Mesenchymal stem cell (in vitro differentiated cells and primary cell): ENCODE measurements at regions not wholly inside any gene's neighbourhood (a gene's known extent, or its start where the extent isn't known, plus 50 kb on each side); places are given as distances from the start of the nearest gene placed in this dataset.

Experiments
- DNase-seq: peaks from one replicate; pipeline ENCODE4 v3.0.0-alpha.2; 2013
- H2AFZ ChIP-seq: one replicate; pipeline ENCODE4 v1.6.1; 2013; ENCODE audit warnings: low read depth, mild to moderate bottlenecking, control low read depth, inconsistent platforms, low read length, moderate library complexity
- H2AK5ac ChIP-seq: 2 replicates; pipeline ENCODE4 v1.6.1; 2013; ENCODE audit warnings: low read length, moderate library complexity, mild to moderate bottlenecking, inconsistent platforms; ENCODE audit not compliant: severe bottlenecking
- H2BK120ac ChIP-seq: one replicate; pipeline ENCODE4 v1.6.1; 2013; ENCODE audit warnings: low read depth, mild to moderate bottlenecking, inconsistent platforms, low read length, moderate library complexity
- H2BK12ac ChIP-seq, 2 experiments: one replicate each; pipeline ENCODE4 v1.6.1; 2013; ENCODE audit warnings: inconsistent platforms in 2 of 2, low read length in 2 of 2, mild to moderate bottlenecking in 2 of 2, moderate library complexity in 2 of 2, control low read depth in 1 of 2
- H2BK15ac ChIP-seq: one replicate; pipeline ENCODE4 v1.6.1; 2013; ENCODE audit warnings: mild to moderate bottlenecking, low read depth, inconsistent platforms; ENCODE audit not compliant: poor library complexity, severe bottlenecking
- H2BK5ac ChIP-seq: 2 replicates; pipeline ENCODE4 v1.6.1; 2013; ENCODE audit warnings: low read depth, mild to moderate bottlenecking, low read length, control low read depth, inconsistent platforms; ENCODE audit not compliant: poor library complexity, severe bottlenecking
- H3K14ac ChIP-seq, 2 experiments: one replicate each; pipeline ENCODE4 v1.6.1; 2013; ENCODE audit warnings: inconsistent platforms in 2 of 2, low read length in 2 of 2, control low read depth in 1 of 2, mild to moderate bottlenecking in 1 of 2, moderate library complexity in 1 of 2
- H3K18ac ChIP-seq, 2 experiments: one replicate each; pipeline ENCODE4 v1.6.1; 2013; ENCODE audit warnings: inconsistent platforms in 2 of 2, low read length in 2 of 2, control low read depth in 1 of 2, low read depth in 1 of 2, mild to moderate bottlenecking in 1 of 2
- H3K23ac ChIP-seq, 2 experiments: one replicate each; pipeline ENCODE4 v1.6.1; 2013; ENCODE audit warnings: inconsistent platforms in 2 of 2, low read length in 2 of 2, mild to moderate bottlenecking in 2 of 2, moderate library complexity in 2 of 2, control low read depth in 1 of 2
- H3K27ac ChIP-seq: 2 replicates; pipeline ENCODE4 v1.5.1; 2013; ENCODE audit warnings: mild to moderate bottlenecking, moderate library complexity, low read length, control low read depth, inconsistent platforms; ENCODE audit not compliant: poor library complexity, severe bottlenecking
- H3K27me3 ChIP-seq, 2 experiments: 2 replicates each; pipeline versions ENCODE4 v1.6.1 to v1.7.0; 2013; ENCODE audit warnings: low read length in 2 of 2, mild to moderate bottlenecking in 2 of 2, moderate library complexity in 2 of 2, control low read depth in 1 of 2, inconsistent platforms in 1 of 2; ENCODE audit not compliant: control insufficient read depth in 1 of 2, insufficient read depth in 1 of 2
- H3K36me3 ChIP-seq, 2 experiments: 2 replicates each; pipeline versions ENCODE4 v1.6.1 to v1.7.0; 2013; ENCODE audit warnings: low read length in 2 of 2, control low read depth in 1 of 2, inconsistent platforms in 1 of 2, low read depth in 1 of 2, mild to moderate bottlenecking in 1 of 2; ENCODE audit not compliant: insufficient read depth in 2 of 2, control insufficient read depth in 1 of 2
- H3K4ac ChIP-seq, 2 experiments: one replicate each; pipeline ENCODE4 v1.6.1; 2013; ENCODE audit warnings: inconsistent platforms in 2 of 2, low read length in 2 of 2, mild to moderate bottlenecking in 2 of 2, moderate library complexity in 2 of 2, control low read depth in 1 of 2, low read depth in 1 of 2
- H3K4me1 ChIP-seq: 2 replicates; pipeline ENCODE4 v1.6.1; 2013; ENCODE audit warnings: low read depth, low read length, control low read depth; ENCODE audit not compliant: control insufficient read depth, insufficient read depth
- H3K4me2 ChIP-seq: 2 replicates; pipeline ENCODE4 v1.6.1; 2013; ENCODE audit warnings: low read length, mild to moderate bottlenecking, inconsistent platforms; ENCODE audit not compliant: poor library complexity, severe bottlenecking
- H3K4me3 ChIP-seq, 2 experiments: 2 replicates each; pipeline versions ENCODE4 v1.5.1 to v1.7.0; 2013; ENCODE audit warnings: low read length in 2 of 2, mild to moderate bottlenecking in 2 of 2, control low read depth in 1 of 2, low read depth in 1 of 2; ENCODE audit not compliant: insufficient read depth in 1 of 2
- H3K79me1 ChIP-seq: replicated peaks from 2 replicates; pipeline ENCODE4 v1.6.1; 2013; ENCODE audit warnings: mild to moderate bottlenecking, control low read depth, low read length, inconsistent platforms; ENCODE audit not compliant: poor library complexity, severe bottlenecking
- H3K9ac ChIP-seq: 2 replicates; pipeline ENCODE4 v1.7.0; 2013; ENCODE audit warnings: mild to moderate bottlenecking, low read length, moderate library complexity
- H3K9me3 ChIP-seq: 2 replicates; pipeline ENCODE4 v1.7.0; 2013; ENCODE audit warnings: mild to moderate bottlenecking, low read length; ENCODE audit not compliant: control insufficient read depth
- H4K8ac ChIP-seq: one replicate; pipeline ENCODE4 v1.6.1; 2013; ENCODE audit warnings: inconsistent platforms, mild to moderate bottlenecking, low read length, moderate library complexity
- H4K91ac ChIP-seq: one replicate; pipeline ENCODE4 v1.6.1; 2013; ENCODE audit warnings: mild to moderate bottlenecking, low read length, inconsistent platforms
- WGBS: methylation state at CpG from one replicate; pipeline ENCODE4 v1.1.7; 2013; ENCODE audit warnings: mixed read lengths; 5-methylcytosine and 5-hydroxymethylcytosine counted together

DNA sequence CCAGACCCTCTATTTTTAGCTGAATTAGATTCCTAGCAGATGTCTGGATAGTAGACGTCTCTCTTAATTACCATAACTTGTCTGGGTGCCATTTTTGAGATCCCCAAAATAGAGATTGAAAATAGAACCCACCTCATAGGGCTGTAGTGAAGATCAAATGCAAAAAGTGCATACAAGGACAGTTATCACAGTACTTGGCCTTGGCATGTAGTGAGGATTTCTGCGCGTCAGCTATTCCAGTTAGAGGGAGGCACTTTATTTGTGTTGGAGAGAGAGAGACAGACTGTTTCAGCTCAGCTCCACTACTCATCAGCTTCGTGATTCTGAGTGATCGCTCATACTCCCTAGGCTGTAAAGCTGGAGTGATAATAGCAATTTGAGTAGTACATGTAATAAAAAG, 59.6 kb upstream of the CDH13 start:
- no peaks in the 10 kb centered on the region for H3K4me1 ChIP-seq
- H3K4me2 ChIP-seq: no peak overlapping the region
- peaks cover 0 to 6% of the 10 kb centered on the region in 2 experiments for H3K27me3 ChIP-seq
- no peak overlapping the region for H3K23ac ChIP-seq
- no peak overlapping the region for H2AK5ac ChIP-seq
- H3K79me1 ChIP-seq: no peaks in the 10 kb centered on the region
- no peak overlapping the region for H3K18ac ChIP-seq
- no peak for DNase-seq
- H3K9ac ChIP-seq: no peak overlapping the region
- no peak overlapping the region for H3K14ac ChIP-seq
- no peak overlapping the region for H2AFZ ChIP-seq
- no peak overlapping the region for H2BK15ac ChIP-seq
- H4K8ac ChIP-seq: no peak overlapping the region
- peaks cover 12% of the 10 kb centered on the region for H3K9me3 ChIP-seq
- H4K91ac ChIP-seq: no peak overlapping the region
- H2BK12ac ChIP-seq: no peak overlapping the region
- WGBS: 69% methylated on average over 2 of the region's 5 CpGs
- no peaks in the 10 kb centered on the region for H3K36me3 ChIP-seq
- H3K27ac ChIP-seq: no peak overlapping the region
- no peak overlapping the region for H3K4me3 ChIP-seq
- no peak overlapping the region for H3K4ac ChIP-seq
- H2BK120ac ChIP-seq: no peak overlapping the region
- no peak overlapping the region for H2BK5ac ChIP-seq

- H3K27me3 ChIP-seq: peaks cover 0 to 6% of the 10 kb centered on the region in 2 experiments
- H2AK5ac ChIP-seq: no peak overlapping the region
- no peak overlapping the region for H2BK12ac ChIP-seq
- no peak overlapping the region for H3K4ac ChIP-seq
- no peak overlapping the region for H4K8ac ChIP-seq
- no peak overlapping the region for H3K18ac ChIP-seq
- no peak overlapping the region for H3K23ac ChIP-seq
- no peak overlapping the region for H3K9ac ChIP-seq
- no peak overlapping the region for H3K14ac ChIP-seq
- H3K27ac ChIP-seq: no peak overlapping the region
- no peak overlapping the region for H3K4me3 ChIP-seq
- H3K4me2 ChIP-seq: no peak overlapping the region
- H3K36me3 ChIP-seq: no peaks in the 10 kb centered on the region
- H2AFZ ChIP-seq: no peak overlapping the region
- H2BK15ac ChIP-seq: no peak overlapping the region
- H2BK5ac ChIP-seq: no peak overlapping the region
- H4K91ac ChIP-seq: no peak overlapping the region
- peaks cover 12% of the 10 kb centered on the region for H3K9me3 ChIP-seq
- 52% methylated on average over 1 of the region's 3 CpGs for WGBS
- H2BK120ac ChIP-seq: no peak overlapping the region
- H3K4me1 ChIP-seq: no peaks in the 10 kb centered on the region
- no peak for DNase-seq
- H3K79me1 ChIP-seq: no peaks in the 10 kb centered on the region
Measured at GRCh38 chr16:82563401-82563800, 63.4 kb upstream of the CDH13 start.

GRCh38 chr16:82562183-82562683, 64.5 kb upstream of the CDH13 start:
- Histone ChIP-seq H4K91ac (no peak overlapping the region), H3K27ac (no peak overlapping the region), H3K27me3 (peaks cover 0 to 4% of the 10 kb centered on the region in 2 experiments), H3K9ac (no peak overlapping the region), H3K23ac (no peak overlapping the region), H3K9me3 (peaks cover 12% of the 10 kb centered on the region), H2BK120ac (no peak overlapping the region), H3K4me3 (no peak overlapping the region), H3K18ac (no peak overlapping the region), H3K36me3 (no peaks in the 10 kb centered on the region), H3K4ac (no peak overlapping the region), H3K79me1 (no peaks in the 10 kb centered on the region), H3K4me2 (no peak overlapping the region), H2AK5ac (no peak overlapping the region), H2BK15ac (no peak overlapping the region), H3K4me1 (no peaks in the 10 kb centered on the region), H2AFZ (no peak overlapping the region), H2BK12ac (no peak overlapping the region), H3K14ac (no peak overlapping the region), H2BK5ac (no peak overlapping the region), H4K8ac (no peak overlapping the region)
- DNase-seq: no peak
- WGBS: 86% methylated on average over 2 of the region's 4 CpGs

GRCh38 chr16:82560805-82561325, 65.9 kb upstream of the CDH13 start:
- no peak overlapping the region for H3K14ac ChIP-seq
- H3K27me3 ChIP-seq: peaks cover 0 to 4% of the 10 kb centered on the region in 2 experiments
- no peak overlapping the region for H3K4me2 ChIP-seq
- H3K4me3 ChIP-seq: no peak overlapping the region
- H3K36me3 ChIP-seq: no peaks in the 10 kb centered on the region
- no peak overlapping the region for H2BK15ac ChIP-seq
- no peak overlapping the region for H4K8ac ChIP-seq
- H3K4ac ChIP-seq: no peak overlapping the region
- H4K91ac ChIP-seq: no peak overlapping the region
- no peak overlapping the region for H3K9ac ChIP-seq
- H3K9me3 ChIP-seq: peaks cover 12% of the 10 kb centered on the region
- no peak overlapping the region for H2BK12ac ChIP-seq
- H3K18ac ChIP-seq: no peak overlapping the region
- H2BK120ac ChIP-seq: no peak overlapping the region
- no peak overlapping the region for H3K27ac ChIP-seq
- DNase-seq: no peak
- H2AK5ac ChIP-seq: no peak overlapping the region
- H3K4me1 ChIP-seq: no peaks in the 10 kb centered on the region
- H2BK5ac ChIP-seq: no peak overlapping the region
- WGBS: 73% methylated on average over 6 of the region's 7 CpGs
- no peak overlapping the region for H2AFZ ChIP-seq
- no peaks in the 10 kb centered on the region for H3K79me1 ChIP-seq
- H3K23ac ChIP-seq: no peak overlapping the region
